ENCODE measurements at regions not wholly inside any gene's neighbourhood (a gene's known extent, or its start where the extent isn't known, plus 50 kb on each side); places are given as distances from the start of the nearest gene placed in this dataset.

DNA sequence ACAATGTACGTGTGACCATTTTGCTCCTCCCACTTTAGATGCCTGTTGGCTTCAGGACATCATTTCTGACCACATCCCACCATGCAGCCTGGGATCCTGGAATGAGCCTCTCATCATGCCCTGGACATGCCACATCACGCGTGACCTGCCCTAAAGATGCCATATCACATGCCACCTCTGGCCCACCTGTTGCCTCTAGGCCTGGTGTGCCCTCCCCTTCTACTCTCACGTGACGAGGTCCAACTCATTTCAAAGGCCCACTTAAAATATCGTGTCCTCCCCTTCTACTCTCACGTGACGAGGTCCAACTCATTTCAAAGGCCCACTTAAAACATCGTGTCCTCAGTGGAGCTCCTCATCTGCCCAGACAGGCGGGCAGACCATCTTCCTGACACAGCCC, 254.9 kb downstream of the TEX36 start:
- Histone ChIP-seq H3K4me2 (ENCODE audit: low read length) (no peak overlapping the region), H3K36me3 (ENCODE audit: insufficient read depth, low read length) (no peaks in the 10 kb centered on the region), H3K4me3 (ENCODE audit: low read depth, low read length, poor library complexity, severe bottlenecking) (no peak overlapping the region), H4K20me1 (ENCODE audit: insufficient read depth, low read length) (no peaks in the 10 kb centered on the region), H3K4me1 (ENCODE audit: insufficient read depth, low read length, poor library complexity, severe bottlenecking) (no peaks in the 10 kb centered on the region), H3K9me3 (ENCODE audit: low read length) (no peaks in the 10 kb centered on the region), H3K27ac (ENCODE audit: low read depth, low read length, poor library complexity, severe bottlenecking) (no peak overlapping the region), H3K79me2 (ENCODE audit: insufficient read depth, low read depth, low read length) (no peaks in the 10 kb centered on the region), H2AFZ (ENCODE audit: low read length) (no peak overlapping the region), H3K9me2 (ENCODE audit: insufficient read depth, low read length) (no peaks in the 10 kb centered on the region)
- intact Hi-C loops (cut with micrococcal nuclease; ENCODE audit: unreplicated experiment), result no loop called here
- POLR2A ChIA-PET, result no interaction called here
- TF ChIP-seq, protein P1, sequence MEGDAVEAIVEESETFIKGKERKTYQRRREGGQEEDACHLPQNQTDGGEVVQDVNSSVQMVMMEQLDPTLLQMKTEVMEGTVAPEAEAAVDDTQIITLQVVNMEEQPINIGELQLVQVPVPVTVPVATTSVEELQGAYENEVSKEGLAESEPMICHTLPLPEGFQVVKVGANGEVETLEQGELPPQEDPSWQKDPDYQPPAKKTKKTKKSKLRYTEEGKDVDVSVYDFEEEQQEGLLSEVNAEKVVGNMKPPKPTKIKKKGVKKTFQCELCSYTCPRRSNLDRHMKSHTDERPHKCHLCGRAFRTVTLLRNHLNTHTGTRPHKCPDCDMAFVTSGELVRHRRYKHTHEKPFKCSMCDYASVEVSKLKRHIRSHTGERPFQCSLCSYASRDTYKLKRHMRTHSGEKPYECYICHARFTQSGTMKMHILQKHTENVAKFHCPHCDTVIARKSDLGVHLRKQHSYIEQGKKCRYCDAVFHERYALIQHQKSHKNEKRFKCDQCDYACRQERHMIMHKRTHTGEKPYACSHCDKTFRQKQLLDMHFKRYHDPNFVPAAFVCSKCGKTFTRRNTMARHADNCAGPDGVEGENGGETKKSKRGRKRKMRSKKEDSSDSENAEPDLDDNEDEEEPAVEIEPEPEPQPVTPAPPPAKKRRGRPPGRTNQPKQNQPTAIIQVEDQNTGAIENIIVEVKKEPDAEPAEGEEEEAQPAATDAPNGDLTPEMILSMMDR (conservative IDR thresholded peaks at IDR 0.05; ENCODE audit: low read length), result no peak
- TF ChIP-seq EZH2phosphoT487 (IDR thresholded peaks at IDR 0.05; ENCODE audit: borderline replicate concordance, low read depth, low read length), result no peak
- no TSS peak for BruUV-seq (replicated peaks)
- CTCF ChIA-PET (ENCODE audit: unreplicated experiment), result no interaction called here
- no peak for DNase-seq (ENCODE audit: low spot score)

DNA sequence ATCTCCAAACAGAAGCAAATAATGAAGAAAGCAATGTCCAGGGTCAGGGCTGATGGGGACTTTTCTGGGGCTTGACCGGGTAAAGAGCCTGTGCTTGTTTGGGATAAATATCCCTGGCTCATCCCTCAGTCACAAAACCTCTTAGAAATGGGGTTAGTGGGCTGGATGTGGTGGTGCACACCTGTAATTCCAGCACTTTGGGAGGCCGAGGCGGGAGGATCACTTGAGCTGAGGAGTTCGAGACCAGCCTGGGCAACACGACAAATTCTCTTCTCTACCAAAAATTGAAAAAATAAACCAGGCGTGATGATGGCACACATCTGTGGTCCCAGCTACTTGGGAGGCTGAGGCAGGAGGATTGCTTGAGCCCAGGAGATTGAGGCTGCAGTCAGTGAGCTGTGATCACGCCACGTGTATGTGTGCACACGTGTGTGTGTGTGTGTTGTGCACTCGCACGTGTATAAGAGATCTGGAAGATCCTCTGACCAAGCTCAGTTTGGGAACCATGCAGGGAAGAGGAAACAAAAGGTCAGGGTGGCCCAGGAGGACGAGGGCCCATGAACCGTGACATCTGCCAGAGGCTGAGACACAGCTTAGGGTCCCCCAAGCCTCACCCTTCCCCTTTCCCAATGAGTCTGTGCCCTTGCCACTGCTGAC, 258.6 kb downstream of the TEX36 start:
- H3K4me2 ChIP-seq (ENCODE audit: low read length), result no peak overlapping the region
- no peaks in the 10 kb centered on the region for H3K79me2 ChIP-seq (ENCODE audit: insufficient read depth, low read depth, low read length)
- no peak overlapping the region for H3K27ac ChIP-seq (ENCODE audit: low read depth, low read length, poor library complexity, severe bottlenecking)
- H4K20me1 ChIP-seq (ENCODE audit: insufficient read depth, low read length), result no peaks in the 10 kb centered on the region
- H3K4me1 ChIP-seq (ENCODE audit: insufficient read depth, low read length, poor library complexity, severe bottlenecking), result no peaks in the 10 kb centered on the region
- no peaks in the 10 kb centered on the region for H3K9me2 ChIP-seq (ENCODE audit: insufficient read depth, low read length)
- H3K9me3 ChIP-seq (ENCODE audit: low read length), result no peaks in the 10 kb centered on the region
- POLR2A ChIA-PET, result no interaction called here
- CTCF ChIA-PET (ENCODE audit: unreplicated experiment), result interaction anchor here (0.5 to 0.6 kb wide), 2 partner anchors 942 to 962 kb away, joined by 3 to 4 read pairs; no protein-coding TSS in a partner anchor
- DNase-seq (ENCODE audit: low spot score), result no peak
- intact Hi-C loops (cut with micrococcal nuclease; ENCODE audit: unreplicated experiment), result no loop called here
- no peak overlapping the region for H2AFZ ChIP-seq (ENCODE audit: low read length)
- BruUV-seq (replicated peaks), result no TSS peak
- TF ChIP-seq EZH2phosphoT487 (IDR thresholded peaks at IDR 0.05; ENCODE audit: borderline replicate concordance, low read depth, low read length), result no peak
- TF ChIP-seq, protein P1 (conservative IDR thresholded peaks at IDR 0.05; ENCODE audit: low read length), result no peak
- H3K4me3 ChIP-seq (ENCODE audit: low read depth, low read length, poor library complexity, severe bottlenecking), result no peak overlapping the region
- H3K36me3 ChIP-seq (ENCODE audit: insufficient read depth, low read length), result no peaks in the 10 kb centered on the region

DNA sequence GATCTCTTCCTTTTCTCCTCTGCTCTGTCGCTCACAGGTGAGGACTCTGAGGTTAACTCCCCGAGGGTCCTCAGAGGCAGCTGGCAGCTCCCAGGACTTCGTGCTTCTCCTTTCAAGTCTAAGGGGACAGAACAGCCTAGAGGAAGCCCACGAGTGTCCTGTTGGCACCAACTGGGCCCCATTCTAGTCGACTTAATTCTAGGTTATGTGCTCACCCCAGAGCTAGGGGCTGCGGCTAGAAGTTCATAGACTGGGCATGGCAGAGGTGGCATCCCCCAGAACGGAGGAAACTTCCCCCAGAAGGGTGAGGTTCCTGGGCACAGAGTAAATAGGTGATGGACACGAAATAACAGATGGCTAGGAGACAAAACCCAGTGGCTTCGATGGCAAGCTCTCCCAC, 259.4 kb downstream of the TEX36 start:
- no TSS peak for BruUV-seq (replicated peaks)
- Histone ChIP-seq H3K4me1 (ENCODE audit: insufficient read depth, low read length, poor library complexity, severe bottlenecking) (no peaks in the 10 kb centered on the region), H3K27ac (ENCODE audit: low read depth, low read length, poor library complexity, severe bottlenecking) (no peak overlapping the region), H3K9me3 (ENCODE audit: low read length) (no peaks in the 10 kb centered on the region), H3K9me2 (ENCODE audit: insufficient read depth, low read length) (no peaks in the 10 kb centered on the region), H3K4me3 (ENCODE audit: low read depth, low read length, poor library complexity, severe bottlenecking) (no peak overlapping the region), H3K36me3 (ENCODE audit: insufficient read depth, low read length) (no peaks in the 10 kb centered on the region), H3K4me2 (ENCODE audit: low read length) (no peak overlapping the region), H3K79me2 (ENCODE audit: insufficient read depth, low read depth, low read length) (no peaks in the 10 kb centered on the region), H2AFZ (ENCODE audit: low read length) (no peak overlapping the region), H4K20me1 (ENCODE audit: insufficient read depth, low read length) (no peaks in the 10 kb centered on the region)
- ChIA-PET POLR2A (interaction anchor here (0.6 kb wide), 1 partner anchor 298 kb away, joined by 3 read pairs; no protein-coding TSS in a partner anchor), CTCF (ENCODE audit: unreplicated experiment) (interaction anchor here (0.6 kb wide), 1 partner anchor 962 kb away, joined by 3 read pairs; no protein-coding TSS in a partner anchor)
- intact Hi-C loops (cut with micrococcal nuclease; ENCODE audit: unreplicated experiment), result no loop called here
- no peak for TF ChIP-seq EZH2phosphoT487 (IDR thresholded peaks at IDR 0.05; ENCODE audit: borderline replicate concordance, low read depth, low read length)
- TF ChIP-seq, protein P1 (conservative IDR thresholded peaks at IDR 0.05; ENCODE audit: low read length), result no peak
- no peak for DNase-seq (ENCODE audit: low spot score)

All from OCI-LY7 (cell line).